ENCODE measurements at regions not wholly inside any gene's neighbourhood (a gene's known extent, or its start where the extent isn't known, plus 50 kb on each side); places are given as distances from the start of the nearest gene placed in this dataset.

DNA sequence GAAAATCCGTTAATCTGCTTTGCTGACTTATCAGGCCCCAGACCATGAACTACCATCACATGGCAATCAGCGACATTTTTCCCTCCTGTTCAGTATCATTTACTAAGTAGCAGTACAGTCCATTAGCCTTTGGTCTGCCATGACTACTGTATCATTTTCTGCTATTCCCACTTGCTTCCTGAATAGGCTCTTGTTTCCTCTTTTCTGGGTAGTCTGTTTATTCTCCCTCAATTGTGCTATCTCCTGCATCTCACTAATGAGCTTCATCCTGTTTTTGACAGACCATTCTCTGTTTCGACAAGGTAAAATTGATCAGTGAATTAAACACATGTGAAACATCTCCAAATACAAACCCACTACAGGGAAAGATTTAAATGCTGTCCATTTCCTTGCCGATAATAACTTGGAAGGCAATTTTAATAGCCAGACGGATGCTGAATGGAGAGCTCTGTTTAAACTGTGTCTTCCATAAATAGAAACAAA is 263.5 kb upstream of the ANKRD55 start:
- TF ChIP-seq, protein P1, sequence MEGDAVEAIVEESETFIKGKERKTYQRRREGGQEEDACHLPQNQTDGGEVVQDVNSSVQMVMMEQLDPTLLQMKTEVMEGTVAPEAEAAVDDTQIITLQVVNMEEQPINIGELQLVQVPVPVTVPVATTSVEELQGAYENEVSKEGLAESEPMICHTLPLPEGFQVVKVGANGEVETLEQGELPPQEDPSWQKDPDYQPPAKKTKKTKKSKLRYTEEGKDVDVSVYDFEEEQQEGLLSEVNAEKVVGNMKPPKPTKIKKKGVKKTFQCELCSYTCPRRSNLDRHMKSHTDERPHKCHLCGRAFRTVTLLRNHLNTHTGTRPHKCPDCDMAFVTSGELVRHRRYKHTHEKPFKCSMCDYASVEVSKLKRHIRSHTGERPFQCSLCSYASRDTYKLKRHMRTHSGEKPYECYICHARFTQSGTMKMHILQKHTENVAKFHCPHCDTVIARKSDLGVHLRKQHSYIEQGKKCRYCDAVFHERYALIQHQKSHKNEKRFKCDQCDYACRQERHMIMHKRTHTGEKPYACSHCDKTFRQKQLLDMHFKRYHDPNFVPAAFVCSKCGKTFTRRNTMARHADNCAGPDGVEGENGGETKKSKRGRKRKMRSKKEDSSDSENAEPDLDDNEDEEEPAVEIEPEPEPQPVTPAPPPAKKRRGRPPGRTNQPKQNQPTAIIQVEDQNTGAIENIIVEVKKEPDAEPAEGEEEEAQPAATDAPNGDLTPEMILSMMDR (optimal IDR thresholded peaks at IDR 0.05 in 1 of 3, IDR thresholded peaks at IDR 0.05 in 1 of 3, conservative IDR thresholded peaks at IDR 0.05 in 1 of 3; ENCODE audit: extremely low read depth in 1 of 3, insufficient read depth in 2 of 3, low read length in 3 of 3): no peak
- TF ChIP-seq EZH2 (IDR thresholded peaks at IDR 0.05; ENCODE audit: low read length): no peak

DNA sequence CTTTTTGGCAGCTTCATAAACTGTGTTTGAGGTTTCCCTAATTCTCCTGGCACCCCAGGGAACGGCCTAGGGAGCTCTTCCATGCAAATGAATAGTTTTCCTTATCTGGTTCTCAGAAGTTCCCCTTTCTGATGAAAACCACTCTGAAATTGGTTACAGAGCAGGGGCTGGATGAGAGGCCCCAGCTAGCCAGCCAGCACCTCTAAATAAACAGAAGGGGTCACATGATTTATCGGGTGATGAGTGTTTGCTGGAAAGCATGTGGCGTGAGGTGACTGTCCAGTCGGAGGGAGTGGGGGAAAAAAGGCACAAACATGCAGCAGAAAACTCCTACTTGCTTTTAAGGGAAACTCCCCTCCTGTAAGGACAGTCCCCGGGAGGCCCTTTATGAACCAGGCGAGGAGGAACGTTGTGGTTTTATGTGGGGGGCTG is 261.2 kb upstream of the ANKRD55 start:
- no peaks in the 10 kb centered on the region for H3K79me2 ChIP-seq (ENCODE audit: control insufficient read depth, insufficient read depth, low read length)
- no peak overlapping the region for H3K4me2 ChIP-seq (ENCODE audit: control insufficient read depth, extremely low read depth, insufficient read depth, low read depth, low read length)
- no peak overlapping the region for H3K9ac ChIP-seq (ENCODE audit: control insufficient read depth, extremely low read depth, insufficient read depth, low read length)
- no peaks in the 10 kb centered on the region for H4K20me1 ChIP-seq (ENCODE audit: control insufficient read depth, extremely low read depth, insufficient read depth, low read length)
- H3K4me1 ChIP-seq (ENCODE audit: control insufficient read depth, extremely low read depth, insufficient read depth, low read length): peaks cover 21% of the 10 kb centered on the region
- no peaks in the 10 kb centered on the region for H3K9me1 ChIP-seq (ENCODE audit: control insufficient read depth, extremely low read depth, insufficient read depth, low read length)
- no peak overlapping the region for H3K27ac ChIP-seq (ENCODE audit: control insufficient read depth, insufficient read depth, low read length)
- no peak overlapping the region for H2AFZ ChIP-seq (ENCODE audit: control insufficient read depth, low read length)
- DNase-seq (ENCODE audit: low read depth, low spot score): no peak
- dilution Hi-C loops (cut with MboI; ENCODE audit: extremely low pct_ligation_motif_present, low sequenced_read_pairs): no loop called here
- H3K27me3 ChIP-seq (ENCODE audit: control insufficient read depth, extremely low read depth, insufficient read depth, low read length): no peaks in the 10 kb centered on the region
- H3K36me3 ChIP-seq (ENCODE audit: control insufficient read depth in 2 of 2, extremely low read depth in 1 of 2, insufficient read depth in 2 of 2, low read length in 2 of 2): no peaks in the 10 kb centered on the region
- FAIRE-seq: no peak
- TF ChIP-seq, protein P1 (optimal IDR thresholded peaks at IDR 0.05 in 1 of 3, IDR thresholded peaks at IDR 0.05 in 1 of 3, conservative IDR thresholded peaks at IDR 0.05 in 1 of 3; ENCODE audit: extremely low read depth in 1 of 3, insufficient read depth in 2 of 3, low read length in 3 of 3): no peak
- no peak for TF ChIP-seq EZH2 (IDR thresholded peaks at IDR 0.05; ENCODE audit: low read length)
- no peak overlapping the region for H3K4me3 ChIP-seq (ENCODE audit: control insufficient read depth in 2 of 3, extremely low read depth in 1 of 3, insufficient read depth in 2 of 3, low read depth in 1 of 3, low read length in 3 of 3)
- no peaks in the 10 kb centered on the region for H3K9me3 ChIP-seq (ENCODE audit: control insufficient read depth, low read depth, low read length)

More for the DNA sequence above, 263.5 kb upstream of the ANKRD55 start:
- Histone ChIP-seq H2AFZ (ENCODE audit: control insufficient read depth, low read length) (no peak overlapping the region), H3K27me3 (ENCODE audit: control insufficient read depth, extremely low read depth, insufficient read depth, low read length) (no peaks in the 10 kb centered on the region), H3K9ac (ENCODE audit: control insufficient read depth, extremely low read depth, insufficient read depth, low read length) (no peak overlapping the region), H3K79me2 (ENCODE audit: control insufficient read depth, insufficient read depth, low read length) (no peaks in the 10 kb centered on the region), H4K20me1 (ENCODE audit: control insufficient read depth, extremely low read depth, insufficient read depth, low read length) (no peaks in the 10 kb centered on the region), H3K4me3 (ENCODE audit: control insufficient read depth in 2 of 3, extremely low read depth in 1 of 3, insufficient read depth in 2 of 3, low read depth in 1 of 3, low read length in 3 of 3) (no peak overlapping the region), H3K4me2 (ENCODE audit: control insufficient read depth, extremely low read depth, insufficient read depth, low read depth, low read length) (no peak overlapping the region), H3K9me1 (ENCODE audit: control insufficient read depth, extremely low read depth, insufficient read depth, low read length) (no peaks in the 10 kb centered on the region), H3K9me3 (ENCODE audit: control insufficient read depth, low read depth, low read length) (no peaks in the 10 kb centered on the region), H3K36me3 (ENCODE audit: control insufficient read depth in 2 of 2, extremely low read depth in 1 of 2, insufficient read depth in 2 of 2, low read length in 2 of 2) (no peaks in the 10 kb centered on the region), H3K27ac (ENCODE audit: control insufficient read depth, insufficient read depth, low read length) (no peak overlapping the region), H3K4me1 (ENCODE audit: control insufficient read depth, extremely low read depth, insufficient read depth, low read length) (peaks cover 2% of the 10 kb centered on the region)
- dilution Hi-C loops (cut with MboI; ENCODE audit: extremely low pct_ligation_motif_present, low sequenced_read_pairs): no loop called here
- no peak for DNase-seq (ENCODE audit: low read depth, low spot score)
- FAIRE-seq: no peak
